ENCODE measurements at regions not wholly inside any gene's neighbourhood (a gene's known extent, or its start where the extent isn't known, plus 50 kb on each side); places are given as distances from the start of the nearest gene placed in this dataset.

DNA sequence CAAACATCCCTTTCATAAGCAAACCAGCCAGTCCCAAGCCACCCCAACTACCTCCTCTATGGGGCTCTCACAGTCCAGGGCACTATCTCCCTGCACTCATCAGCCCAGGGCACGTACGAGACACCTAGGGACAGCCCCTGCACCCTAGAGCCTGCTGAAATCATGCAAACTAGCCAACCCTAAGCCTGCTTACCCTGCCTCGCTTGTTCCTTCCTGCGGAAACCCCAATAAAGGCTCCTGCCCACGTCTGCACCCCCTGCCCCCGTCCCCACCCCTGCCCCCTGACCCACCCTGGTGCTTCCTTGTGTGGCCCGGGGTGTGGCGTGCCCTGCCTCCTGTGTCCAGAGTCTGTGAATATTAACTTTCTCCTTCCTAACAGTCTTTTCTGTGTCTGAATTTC lies 135.9 kb downstream of the GADD45G start (continued):
- TF ChIP-seq, protein P1, sequence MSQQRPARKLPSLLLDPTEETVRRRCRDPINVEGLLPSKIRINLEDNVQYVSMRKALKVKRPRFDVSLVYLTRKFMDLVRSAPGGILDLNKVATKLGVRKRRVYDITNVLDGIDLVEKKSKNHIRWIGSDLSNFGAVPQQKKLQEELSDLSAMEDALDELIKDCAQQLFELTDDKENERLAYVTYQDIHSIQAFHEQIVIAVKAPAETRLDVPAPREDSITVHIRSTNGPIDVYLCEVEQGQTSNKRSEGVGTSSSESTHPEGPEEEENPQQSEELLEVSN (IDR thresholded peaks at IDR 0.05), result no peak
- TF ChIP-seq, protein P2, sequence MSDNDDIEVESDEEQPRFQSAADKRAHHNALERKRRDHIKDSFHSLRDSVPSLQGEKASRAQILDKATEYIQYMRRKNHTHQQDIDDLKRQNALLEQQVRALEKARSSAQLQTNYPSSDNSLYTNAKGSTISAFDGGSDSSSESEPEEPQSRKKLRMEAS (IDR thresholded peaks at IDR 0.05), result no peak
- TF ChIP-seq CHD2 (IDR thresholded peaks at IDR 0.05; ENCODE audit: low read length), result no peak
- TF ChIP-seq, protein P3, sequence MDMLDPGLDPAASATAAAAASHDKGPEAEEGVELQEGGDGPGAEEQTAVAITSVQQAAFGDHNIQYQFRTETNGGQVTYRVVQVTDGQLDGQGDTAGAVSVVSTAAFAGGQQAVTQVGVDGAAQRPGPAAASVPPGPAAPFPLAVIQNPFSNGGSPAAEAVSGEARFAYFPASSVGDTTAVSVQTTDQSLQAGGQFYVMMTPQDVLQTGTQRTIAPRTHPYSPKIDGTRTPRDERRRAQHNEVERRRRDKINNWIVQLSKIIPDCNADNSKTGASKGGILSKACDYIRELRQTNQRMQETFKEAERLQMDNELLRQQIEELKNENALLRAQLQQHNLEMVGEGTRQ (IDR thresholded peaks at IDR 0.05; ENCODE audit: low read length), result no peak
- TF ChIP-seq SUZ12 (IDR thresholded peaks at IDR 0.05; ENCODE audit: low read length), result no peak
- no peak for TF ChIP-seq HDAC6 (IDR thresholded peaks at IDR 0.05; ENCODE audit: low read depth, low read length)
- TF ChIP-seq POU5F1 (IDR thresholded peaks at IDR 0.05; ENCODE audit: low read depth, low read length), result no peak
- TF ChIP-seq SIRT6 (IDR thresholded peaks at IDR 0.05; ENCODE audit: low read length), result no peak
- no peak for TF ChIP-seq ZNF274 (IDR thresholded peaks at IDR 0.05; ENCODE audit: borderline replicate concordance, extremely low read depth, low read length)

Data from H1 (cell line).